CD4-positive, alpha-beta T cell treated with Interleukin-21 for 1 hour (primary cell): ENCODE measurements at regions not wholly inside any gene's neighbourhood (a gene's known extent, or its start where the extent isn't known, plus 50 kb on each side); places are given as distances from the start of the nearest gene placed in this dataset.

Experiments
- DNase-seq: peaks from one replicate; pipeline ENCODE4 v3.0.0-alpha.2; 2020

- DNase-seq: no peak
These were observed 87.3 kb downstream of the YIPF5 start for GRCh38 chr5:144083185-144083584.

- DNase-seq: no peak
These were observed 85.5 kb downstream of the YIPF5 start for GRCh38 chr5:144084971-144085370.

- no peak for DNase-seq
These were observed 85.1 kb downstream of the YIPF5 start for GRCh38 chr5:144085381-144085780.

- no peak for DNase-seq
These were observed 84.2 kb downstream of the YIPF5 start for GRCh38 chr5:144086295-144086694.

GRCh38 chr5:144087576-144087975 lies 82.9 kb downstream of the YIPF5 start:
- no peak for DNase-seq

GRCh38 chr5:144088206-144089064 lies 82.0 kb downstream of the YIPF5 start:
- DNase-seq: no peak

GRCh38 chr5:144089401-144090021 lies 80.9 kb downstream of the YIPF5 start:
- DNase-seq: no peak

- no peak for DNase-seq
These were observed 78.0 kb downstream of the YIPF5 start for GRCh38 chr5:144092508-144092907.

- no peak for DNase-seq
These were observed 77.1 kb downstream of the YIPF5 start for GRCh38 chr5:144093400-144093799.

- no peak for DNase-seq
These were observed 76.6 kb downstream of the YIPF5 start for GRCh38 chr5:144093868-144094267.

- DNase-seq: no peak
These were observed 69.8 kb downstream of the YIPF5 start for GRCh38 chr5:144100702-144101101.

- no peak for DNase-seq
These were observed 68.8 kb downstream of the YIPF5 start for GRCh38 chr5:144101616-144102015.

GRCh38 chr5:144102361-144102760 lies 68.1 kb downstream of the YIPF5 start:
- no peak for DNase-seq

- no peak for DNase-seq
These were observed 67.5 kb downstream of the YIPF5 start for GRCh38 chr5:144102979-144103378.

GRCh38 chr5:144103611-144104485 lies 66.6 kb downstream of the YIPF5 start:
- DNase-seq: no peak

GRCh38 chr5:144105371-144105770 lies 65.1 kb downstream of the YIPF5 start:
- no peak for DNase-seq

GRCh38 chr5:144108131-144108530 lies 62.3 kb downstream of the YIPF5 start:
- no peak for DNase-seq
